ENCODE measurements at regions not wholly inside any gene's neighbourhood (a gene's known extent, or its start where the extent isn't known, plus 50 kb on each side); places are given as distances from the start of the nearest gene placed in this dataset.

- TF ChIP-seq POLR2AphosphoS5 (IDR thresholded peaks at IDR 0.05; ENCODE audit: low read depth, low read length) (no peak), SIN3A (IDR thresholded peaks at IDR 0.05; ENCODE audit: borderline replicate concordance, insufficient read depth, low read length) (no peak), REST (IDR thresholded peaks at IDR 0.05; ENCODE audit: insufficient read depth in 1 of 2, low read depth in 2 of 2, low read length in 2 of 2) (no peak), TAF1 (IDR thresholded peaks at IDR 0.05; ENCODE audit: borderline replicate concordance, insufficient read depth, low read length) (no peak), FOXP2 (optimal IDR thresholded peaks at IDR 0.05; ENCODE audit: borderline replicate concordance, extremely low read depth, extremely low read length, insufficient read depth) (no peak)
Observed at GRCh38 chr6:153405931-153406330, 274.8 kb upstream of the RGS17 start.

Measured in PFSK-1 (cell line).